ENCODE measurements at regions not wholly inside any gene's neighbourhood (a gene's known extent, or its start where the extent isn't known, plus 50 kb on each side); places are given as distances from the start of the nearest gene placed in this dataset.

DNA sequence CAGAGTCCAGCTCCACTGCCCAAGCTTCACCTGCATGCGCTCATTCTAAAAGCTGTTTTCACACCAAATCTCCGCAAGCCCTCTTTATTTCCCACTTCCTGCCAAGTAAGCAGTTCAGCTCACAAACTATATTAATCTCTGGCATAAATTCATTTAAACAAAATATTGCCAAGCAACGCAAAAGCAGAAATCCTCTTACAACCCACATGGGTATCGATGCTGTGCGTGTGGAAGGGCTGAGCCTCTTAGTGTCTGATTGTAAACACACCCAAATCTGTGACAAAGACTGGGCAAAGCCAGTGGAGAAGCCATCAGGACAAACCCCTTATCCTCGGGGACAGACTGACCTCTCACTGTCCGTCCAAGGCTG is 124.3 kb upstream of the ATP2B2 start:
- Histone ChIP-seq H3K4me2 (ENCODE audit: control insufficient read depth, extremely low read depth, insufficient read depth, low read depth, low read length) (no peak overlapping the region), H3K36me3 (ENCODE audit: control insufficient read depth in 2 of 2, extremely low read depth in 1 of 2, insufficient read depth in 2 of 2, low read length in 2 of 2) (no peaks in the 10 kb centered on the region), H3K4me1 (ENCODE audit: control insufficient read depth, extremely low read depth, insufficient read depth, low read length) (no peaks in the 10 kb centered on the region), H3K27me3 (ENCODE audit: control insufficient read depth, extremely low read depth, insufficient read depth, low read length) (peaks cover 35% of the 10 kb centered on the region), H3K9me1 (ENCODE audit: control insufficient read depth, extremely low read depth, insufficient read depth, low read length) (no peaks in the 10 kb centered on the region), H3K4me3 (ENCODE audit: control insufficient read depth in 2 of 3, extremely low read depth in 1 of 3, insufficient read depth in 2 of 3, low read depth in 1 of 3, low read length in 3 of 3) (no peak overlapping the region), H3K9me3 (ENCODE audit: control insufficient read depth, low read depth, low read length) (no peaks in the 10 kb centered on the region), H3K27ac (ENCODE audit: control insufficient read depth, insufficient read depth, low read length) (no peak overlapping the region), H4K20me1 (ENCODE audit: control insufficient read depth, extremely low read depth, insufficient read depth, low read length) (no peaks in the 10 kb centered on the region), H3K79me2 (ENCODE audit: control insufficient read depth, insufficient read depth, low read length) (no peaks in the 10 kb centered on the region), H3K9ac (ENCODE audit: control insufficient read depth, extremely low read depth, insufficient read depth, low read length) (no peak overlapping the region), H2AFZ (ENCODE audit: control insufficient read depth, low read length) (no peak overlapping the region)
- dilution Hi-C loops (cut with MboI; ENCODE audit: extremely low pct_ligation_motif_present, low sequenced_read_pairs): no loop called here
- TF ChIP-seq EZH2 (IDR thresholded peaks at IDR 0.05; ENCODE audit: low read length): no peak
- TF ChIP-seq, protein P1, sequence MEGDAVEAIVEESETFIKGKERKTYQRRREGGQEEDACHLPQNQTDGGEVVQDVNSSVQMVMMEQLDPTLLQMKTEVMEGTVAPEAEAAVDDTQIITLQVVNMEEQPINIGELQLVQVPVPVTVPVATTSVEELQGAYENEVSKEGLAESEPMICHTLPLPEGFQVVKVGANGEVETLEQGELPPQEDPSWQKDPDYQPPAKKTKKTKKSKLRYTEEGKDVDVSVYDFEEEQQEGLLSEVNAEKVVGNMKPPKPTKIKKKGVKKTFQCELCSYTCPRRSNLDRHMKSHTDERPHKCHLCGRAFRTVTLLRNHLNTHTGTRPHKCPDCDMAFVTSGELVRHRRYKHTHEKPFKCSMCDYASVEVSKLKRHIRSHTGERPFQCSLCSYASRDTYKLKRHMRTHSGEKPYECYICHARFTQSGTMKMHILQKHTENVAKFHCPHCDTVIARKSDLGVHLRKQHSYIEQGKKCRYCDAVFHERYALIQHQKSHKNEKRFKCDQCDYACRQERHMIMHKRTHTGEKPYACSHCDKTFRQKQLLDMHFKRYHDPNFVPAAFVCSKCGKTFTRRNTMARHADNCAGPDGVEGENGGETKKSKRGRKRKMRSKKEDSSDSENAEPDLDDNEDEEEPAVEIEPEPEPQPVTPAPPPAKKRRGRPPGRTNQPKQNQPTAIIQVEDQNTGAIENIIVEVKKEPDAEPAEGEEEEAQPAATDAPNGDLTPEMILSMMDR (optimal IDR thresholded peaks at IDR 0.05 in 1 of 3, IDR thresholded peaks at IDR 0.05 in 1 of 3, conservative IDR thresholded peaks at IDR 0.05 in 1 of 3; ENCODE audit: extremely low read depth in 1 of 3, insufficient read depth in 2 of 3, low read length in 3 of 3): no peak
- DNase-seq (ENCODE audit: low read depth, low spot score) (no peak), FAIRE-seq (no peak)

DNA sequence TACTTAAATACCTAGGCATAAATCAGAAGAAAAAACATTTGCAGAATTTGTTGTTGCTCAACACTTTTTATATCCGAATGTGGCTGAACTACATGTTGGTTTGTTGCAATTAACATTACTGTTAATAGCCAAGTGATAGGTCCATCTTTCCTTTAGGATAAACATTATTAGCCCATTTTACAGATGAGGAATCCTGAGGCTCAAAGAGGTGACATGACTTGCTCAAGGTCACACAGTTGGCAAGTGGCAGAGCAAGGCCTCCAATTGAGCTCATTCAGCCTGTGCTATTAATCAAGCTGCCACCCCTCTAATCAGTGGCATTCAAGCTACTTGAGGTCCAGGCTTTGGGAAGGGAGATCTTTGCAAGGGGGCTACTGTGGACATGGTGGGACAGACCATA is 125.8 kb upstream of the ATP2B2 start:
- H3K27me3 ChIP-seq (ENCODE audit: control insufficient read depth, extremely low read depth, insufficient read depth, low read length): peaks cover 42% of the 10 kb centered on the region
- H2AFZ ChIP-seq (ENCODE audit: control insufficient read depth, low read length): no peak overlapping the region
- TF ChIP-seq, protein P1 (optimal IDR thresholded peaks at IDR 0.05 in 1 of 3, IDR thresholded peaks at IDR 0.05 in 1 of 3, conservative IDR thresholded peaks at IDR 0.05 in 1 of 3; ENCODE audit: extremely low read depth in 1 of 3, insufficient read depth in 2 of 3, low read length in 3 of 3): no peak
- no peak for TF ChIP-seq EZH2 (IDR thresholded peaks at IDR 0.05; ENCODE audit: low read length)
- no peak for FAIRE-seq
- dilution Hi-C loops (cut with MboI; ENCODE audit: extremely low pct_ligation_motif_present, low sequenced_read_pairs): no loop called here
- no peak for DNase-seq (ENCODE audit: low read depth, low spot score)
- no peaks in the 10 kb centered on the region for H3K9me3 ChIP-seq (ENCODE audit: control insufficient read depth, low read depth, low read length)
- no peaks in the 10 kb centered on the region for H4K20me1 ChIP-seq (ENCODE audit: control insufficient read depth, extremely low read depth, insufficient read depth, low read length)
- no peaks in the 10 kb centered on the region for H3K4me1 ChIP-seq (ENCODE audit: control insufficient read depth, extremely low read depth, insufficient read depth, low read length)
- H3K27ac ChIP-seq (ENCODE audit: control insufficient read depth, insufficient read depth, low read length): no peak overlapping the region
- no peaks in the 10 kb centered on the region for H3K36me3 ChIP-seq (ENCODE audit: control insufficient read depth in 2 of 2, extremely low read depth in 1 of 2, insufficient read depth in 2 of 2, low read length in 2 of 2)
- no peaks in the 10 kb centered on the region for H3K79me2 ChIP-seq (ENCODE audit: control insufficient read depth, insufficient read depth, low read length)
- H3K9ac ChIP-seq (ENCODE audit: control insufficient read depth, extremely low read depth, insufficient read depth, low read length): no peak overlapping the region
- no peak overlapping the region for H3K4me2 ChIP-seq (ENCODE audit: control insufficient read depth, extremely low read depth, insufficient read depth, low read depth, low read length)
- no peaks in the 10 kb centered on the region for H3K9me1 ChIP-seq (ENCODE audit: control insufficient read depth, extremely low read depth, insufficient read depth, low read length)
- H3K4me3 ChIP-seq (ENCODE audit: control insufficient read depth in 2 of 3, extremely low read depth in 1 of 3, insufficient read depth in 2 of 3, low read depth in 1 of 3, low read length in 3 of 3): no peak overlapping the region

Measured in keratinocyte (primary cell).